IPS DF 19.7 (cell line): ENCODE measurements at regions not wholly inside any gene's neighbourhood (a gene's known extent, or its start where the extent isn't known, plus 50 kb on each side); places are given as distances from the start of the nearest gene placed in this dataset.

Source experiments
- DNase-seq: peaks from one replicate; pipeline ENCODE4 v3.0.0-alpha.2; 2013; ENCODE audit warnings: low read depth, low spot score

DNA sequence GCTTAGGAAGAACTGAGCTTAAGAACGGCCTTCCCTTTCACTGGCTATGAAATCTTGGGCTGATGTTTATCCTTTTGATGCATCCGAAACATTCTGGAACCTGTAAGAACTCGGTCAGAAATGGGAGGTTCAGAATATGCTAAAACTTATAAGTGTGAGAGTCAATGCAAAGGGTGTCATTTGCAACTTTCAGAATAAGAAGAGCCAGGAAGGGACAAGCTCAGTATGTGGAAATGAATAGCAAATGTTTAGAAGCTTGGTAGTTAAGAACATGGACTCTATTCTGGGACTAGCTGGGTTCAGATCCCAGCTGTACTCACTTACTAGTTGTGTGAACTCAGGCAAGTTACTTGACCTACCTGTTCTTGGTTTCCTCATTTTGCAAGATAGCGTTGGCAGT is 234.1 kb downstream of the OMA1 start:
- DNase-seq, result no peak

DNA sequence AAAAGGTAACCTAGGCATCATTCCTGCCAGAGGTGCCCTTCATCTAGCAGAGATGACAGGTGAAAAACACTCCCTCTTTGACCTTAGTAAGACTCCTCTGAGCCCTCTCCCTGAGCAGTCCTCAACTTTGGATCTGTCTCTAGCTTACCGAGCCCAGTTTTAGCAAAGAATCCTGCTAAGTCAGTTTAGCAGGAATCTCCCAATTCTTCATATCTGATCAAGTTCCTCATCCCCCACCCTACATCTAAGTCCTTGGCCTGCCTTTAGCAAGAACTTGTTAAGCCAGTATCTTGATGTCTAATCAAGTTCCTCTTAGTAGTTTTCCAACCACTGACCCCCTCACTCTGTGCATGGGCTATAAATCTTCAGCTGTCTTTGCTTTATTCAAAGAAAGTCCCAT is 235.6 kb downstream of the OMA1 start:
- DNase-seq, result no peak

DNA sequence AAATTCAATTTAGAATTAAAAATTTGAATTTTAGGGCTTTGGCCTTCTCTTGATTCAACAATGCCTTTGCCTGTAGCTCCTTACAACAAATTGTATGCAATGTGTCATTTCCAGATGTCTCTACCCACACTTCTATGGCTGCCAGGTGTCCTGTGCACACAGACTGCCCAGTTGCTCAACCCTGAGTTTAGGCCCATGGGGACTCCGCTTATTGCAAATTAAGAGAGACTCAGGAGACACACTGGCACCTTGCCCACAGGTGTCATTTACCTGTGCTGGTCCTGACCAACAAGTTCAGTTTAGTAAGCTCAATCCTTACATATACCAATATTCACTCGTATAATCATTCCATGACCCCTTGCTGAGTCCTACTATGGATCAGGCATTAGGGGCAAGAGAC is 236.1 kb downstream of the OMA1 start:
- DNase-seq, result no peak

DNA sequence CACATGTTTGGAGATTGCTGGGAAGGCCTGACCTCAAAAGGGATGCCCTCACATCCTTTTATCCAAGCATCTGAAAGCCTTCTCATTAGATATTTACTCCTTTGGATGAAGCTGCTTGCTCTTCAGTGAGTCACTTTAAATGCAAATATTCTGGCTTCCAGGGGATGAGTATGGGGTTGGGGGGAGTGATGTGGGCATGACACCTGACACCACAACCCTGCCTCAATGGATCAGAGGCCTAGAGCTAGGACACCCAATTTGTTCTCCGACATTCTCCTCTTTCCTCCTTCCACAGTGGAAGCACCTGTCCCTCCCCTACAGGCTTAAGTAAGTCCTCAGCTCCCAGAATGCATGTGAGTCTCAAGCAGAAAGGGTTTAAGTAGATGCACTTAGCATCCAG is 238.3 kb downstream of the OMA1 start:
- peak; percentile 35 for DNase-seq

DNA sequence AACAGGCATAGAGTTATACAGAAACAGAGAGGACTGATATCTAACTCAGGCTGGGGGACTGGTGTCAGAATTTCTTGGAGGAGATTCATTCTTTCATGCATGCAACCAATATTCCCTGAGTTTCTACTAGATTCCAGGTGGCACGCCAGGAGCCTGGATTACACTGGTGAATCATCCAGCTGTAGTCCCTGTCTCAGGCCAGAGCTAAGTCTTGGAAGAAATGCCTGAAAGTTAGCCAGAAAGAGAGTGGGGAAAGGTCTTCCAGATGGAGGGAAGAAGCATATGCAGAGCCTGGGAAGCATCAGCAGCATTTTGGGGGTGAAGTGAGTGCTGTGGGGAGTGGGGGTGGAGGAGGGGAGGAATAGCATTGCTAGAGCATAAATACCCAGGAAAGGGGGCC is 239.1 kb downstream of the OMA1 start:
- DNase-seq, result no peak

DNA sequence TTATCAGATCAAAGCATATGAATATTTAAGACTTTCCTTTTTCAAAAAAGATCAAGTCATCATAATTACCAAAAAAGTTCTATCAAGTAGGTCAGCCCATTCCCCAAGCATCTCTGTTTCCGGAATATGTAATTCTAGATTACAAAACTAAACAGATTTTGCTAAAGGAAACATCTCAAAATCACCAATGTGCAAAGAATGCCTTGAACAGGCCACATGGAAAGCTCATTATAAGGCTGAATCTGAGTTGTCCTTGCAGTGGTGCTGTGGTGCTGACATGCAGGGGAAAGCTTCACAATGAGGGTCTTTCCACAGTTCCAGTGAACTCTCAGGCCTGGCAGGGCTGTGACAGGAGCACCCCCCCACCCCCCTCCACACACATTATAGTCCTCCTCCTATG is 240.9 kb downstream of the OMA1 start:
- no peak for DNase-seq

DNA sequence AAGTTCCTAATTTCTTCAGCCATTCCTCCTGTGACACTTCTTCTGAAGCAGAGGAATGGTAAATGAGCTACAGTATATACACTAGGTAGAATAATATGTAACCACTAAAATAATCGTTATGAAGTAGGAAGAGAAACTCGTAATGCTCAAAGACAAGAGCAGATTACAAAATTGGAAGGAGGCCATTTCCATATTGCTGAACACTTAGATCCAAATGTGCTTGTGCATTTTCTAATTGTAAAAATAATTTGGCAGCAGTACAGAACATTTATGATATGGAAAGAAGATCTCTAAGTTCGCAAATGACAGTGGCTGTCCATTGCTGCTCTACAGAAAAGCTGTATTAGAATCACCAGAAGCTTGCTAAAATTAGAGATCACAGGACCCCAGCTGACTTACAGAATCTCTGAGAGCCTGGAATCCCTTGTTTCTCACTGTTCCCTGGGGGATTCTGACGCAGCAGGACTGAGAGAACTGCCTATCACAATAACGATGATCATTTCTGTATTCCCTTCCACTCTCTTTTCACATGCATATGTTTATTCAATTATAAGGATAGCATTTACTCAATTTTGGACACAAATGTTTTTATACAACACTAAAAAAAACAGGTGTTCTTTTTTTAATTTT is 242.1 kb downstream of the OMA1 start:
- no peak for DNase-seq

DNA sequence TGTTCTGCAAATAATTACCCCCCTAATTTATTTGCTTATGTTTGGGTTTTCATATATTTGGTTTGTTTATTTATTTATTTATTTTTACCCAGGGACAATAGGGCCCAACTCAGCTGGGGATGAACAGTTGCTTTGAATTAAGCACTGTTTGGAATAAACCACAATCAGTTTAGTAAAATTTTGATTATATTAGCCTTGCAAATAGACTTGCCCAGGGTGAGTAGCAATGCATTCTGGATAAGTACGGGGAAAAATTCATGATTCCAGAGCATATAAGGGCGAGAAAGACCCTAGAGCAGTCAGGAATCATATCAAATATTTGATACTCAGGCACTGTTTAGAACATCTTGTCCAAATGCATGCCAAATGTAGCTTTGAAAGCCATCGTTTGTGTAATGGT is 242.7 kb downstream of the OMA1 start:
- no peak for DNase-seq

DNA sequence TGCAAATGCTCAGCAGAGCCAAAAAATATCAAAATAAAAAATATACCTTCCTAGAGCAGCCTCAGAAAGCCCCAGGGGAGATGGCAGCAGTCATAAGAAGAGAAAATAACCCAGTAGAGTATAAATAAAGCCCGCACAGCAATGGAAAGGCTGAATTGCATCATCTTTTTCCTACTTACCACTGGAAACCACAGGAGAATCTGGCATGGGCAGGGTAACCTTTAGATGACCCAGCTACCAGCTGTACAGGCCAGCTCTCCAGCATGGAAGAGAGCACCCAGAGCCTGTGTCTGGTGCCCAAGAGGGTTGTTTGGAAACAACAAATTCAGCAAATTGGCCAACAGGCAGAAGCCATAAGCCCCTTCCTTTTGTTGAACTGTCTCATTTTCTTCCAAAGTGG is 253.1 kb downstream of the OMA1 start:
- no peak for DNase-seq

DNA sequence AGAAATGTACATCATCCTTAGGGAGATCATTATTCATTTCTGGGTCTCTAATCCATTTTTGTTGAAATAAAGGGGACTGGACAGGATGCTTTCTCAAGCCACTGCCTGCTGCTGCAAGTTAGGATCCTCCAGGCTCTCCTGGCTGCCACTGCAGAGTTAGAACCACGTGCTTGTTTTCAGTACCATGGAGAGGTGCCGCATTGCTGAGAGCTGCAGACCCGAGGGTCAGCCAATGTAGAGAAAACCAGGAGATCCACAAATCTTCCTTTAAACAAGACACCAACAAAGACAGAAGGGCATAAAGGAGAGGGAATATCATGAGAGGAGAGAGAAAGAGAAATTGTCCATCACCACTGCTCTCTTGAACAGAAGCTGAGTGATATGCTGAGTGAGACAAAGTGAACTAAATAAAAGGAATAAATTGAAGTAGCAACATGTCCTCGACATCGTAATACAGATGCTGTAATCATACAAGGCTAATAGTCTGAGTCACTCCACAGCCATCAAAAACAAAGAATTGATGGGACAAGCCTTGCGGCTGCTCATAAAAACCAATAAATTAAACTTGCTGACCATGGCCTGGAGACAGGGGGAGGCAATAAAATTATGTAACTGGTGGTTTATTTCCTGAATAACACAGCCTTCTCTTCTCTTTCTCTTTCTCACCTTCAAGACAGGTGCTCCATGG is 255.7 kb downstream of the OMA1 start:
- DNase-seq, result no peak

DNA sequence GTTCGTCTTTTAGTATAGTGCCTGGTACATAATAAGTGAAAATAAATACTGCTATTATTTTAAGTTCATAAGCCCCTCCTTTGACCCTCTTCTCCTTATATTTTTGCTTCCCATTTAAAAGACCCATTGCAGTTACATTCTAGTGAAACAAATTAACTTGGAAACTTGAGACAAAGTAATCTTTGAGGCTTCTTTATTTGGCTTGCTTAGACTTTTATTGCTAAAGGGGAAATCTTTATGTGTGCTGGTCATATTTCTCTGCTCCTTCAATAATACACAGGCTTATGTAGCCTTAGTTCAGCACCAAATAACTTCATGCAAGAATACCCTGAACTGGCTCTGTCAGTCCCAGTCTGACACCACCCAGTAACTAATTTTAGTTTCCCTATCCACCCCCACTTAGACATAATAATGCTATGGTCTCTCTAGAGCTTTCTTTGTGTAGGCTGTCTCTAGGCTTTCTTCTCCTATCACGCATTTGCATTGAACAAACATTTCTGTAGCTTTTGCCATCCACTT is 257.8 kb downstream of the OMA1 start:
- no peak for DNase-seq

DNA sequence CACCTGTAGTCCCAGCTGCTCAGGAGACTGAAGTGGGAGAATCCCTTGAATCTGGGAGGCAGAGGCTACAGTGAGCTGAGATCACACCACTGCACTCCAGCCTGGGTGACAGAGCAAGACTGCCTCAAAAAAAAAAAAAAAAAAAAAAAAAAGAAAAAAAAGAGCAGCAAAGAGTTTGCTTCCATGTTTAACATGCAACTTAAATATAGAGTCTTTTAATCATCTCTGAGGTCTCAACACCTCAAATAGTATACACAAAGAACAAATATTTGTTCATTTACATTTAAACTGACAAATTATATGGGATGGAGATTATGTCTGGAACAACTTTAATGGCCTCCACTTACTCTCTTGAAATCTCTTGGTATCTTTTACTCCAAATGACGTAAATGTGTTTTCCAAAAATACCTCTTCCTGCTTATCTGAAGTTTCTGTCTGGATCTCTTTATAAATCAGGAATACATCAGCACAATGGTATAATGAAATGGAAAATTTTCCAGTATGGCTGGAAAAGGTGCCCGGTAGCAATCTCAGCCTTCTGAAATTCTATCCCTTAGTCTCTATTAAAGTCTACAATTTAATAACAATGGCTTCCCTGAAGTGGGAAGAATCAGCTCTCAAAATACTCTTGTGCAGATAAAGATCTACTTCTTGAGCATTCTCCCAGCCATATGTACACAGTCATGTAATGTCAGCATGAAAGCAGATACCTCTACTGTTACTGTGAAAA is 258.5 kb downstream of the OMA1 start:
- DNase-seq, result no peak

DNA sequence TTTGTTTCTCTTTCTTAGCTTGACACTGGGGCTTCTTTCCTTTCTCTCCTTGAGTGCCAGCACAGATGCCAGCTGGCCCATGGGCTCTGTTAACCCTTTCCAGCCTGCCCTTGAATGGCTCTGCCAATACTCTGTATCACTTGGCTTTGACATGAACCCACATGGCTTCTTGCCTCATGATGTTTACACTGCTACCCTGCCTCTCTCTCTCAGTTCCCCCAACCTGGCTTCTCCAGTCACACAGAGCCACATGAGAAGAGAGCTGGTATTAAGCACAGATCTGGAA is 262.4 kb downstream of the OMA1 start:
- DNase-seq, result no peak

DNA sequence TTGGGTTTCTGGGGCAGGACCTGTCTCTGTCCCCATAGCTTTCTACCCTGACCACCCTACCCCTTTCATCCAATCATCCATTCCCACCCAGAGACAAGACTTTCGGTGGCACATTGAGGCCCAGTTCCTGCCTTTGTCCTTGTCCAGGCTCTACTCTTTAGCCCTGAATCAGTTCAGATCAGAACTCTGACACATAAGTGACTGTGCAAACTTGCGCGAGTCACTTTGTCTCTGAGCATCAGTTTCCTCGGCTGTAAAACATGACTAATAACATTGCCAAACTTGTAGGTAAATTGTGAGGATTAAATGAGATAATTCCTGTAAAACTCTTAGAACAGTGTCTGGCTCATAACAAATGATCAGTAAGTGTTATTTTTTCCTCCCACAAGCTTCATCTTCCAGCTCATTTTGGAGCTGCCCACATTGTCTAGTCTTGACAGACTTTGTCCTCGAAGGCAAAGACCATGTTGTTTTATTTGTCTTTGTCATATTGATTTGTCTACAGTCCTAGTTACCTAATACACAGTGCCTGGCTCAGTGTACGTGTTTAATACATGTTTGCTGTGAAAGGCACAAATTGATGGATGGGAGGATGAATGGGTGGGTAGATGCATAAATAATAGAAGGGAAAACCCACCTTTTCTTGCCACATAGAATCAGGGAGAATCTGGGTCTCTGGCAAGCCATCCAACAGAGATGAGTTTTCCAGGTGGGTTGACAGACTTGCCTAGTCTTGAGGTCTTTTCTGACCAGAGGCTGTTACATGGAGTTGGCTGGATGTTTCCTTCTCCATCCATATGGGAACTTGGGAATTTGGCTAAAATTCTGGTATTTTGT is 262.9 kb downstream of the OMA1 start:
- DNase-seq, result no peak

DNA sequence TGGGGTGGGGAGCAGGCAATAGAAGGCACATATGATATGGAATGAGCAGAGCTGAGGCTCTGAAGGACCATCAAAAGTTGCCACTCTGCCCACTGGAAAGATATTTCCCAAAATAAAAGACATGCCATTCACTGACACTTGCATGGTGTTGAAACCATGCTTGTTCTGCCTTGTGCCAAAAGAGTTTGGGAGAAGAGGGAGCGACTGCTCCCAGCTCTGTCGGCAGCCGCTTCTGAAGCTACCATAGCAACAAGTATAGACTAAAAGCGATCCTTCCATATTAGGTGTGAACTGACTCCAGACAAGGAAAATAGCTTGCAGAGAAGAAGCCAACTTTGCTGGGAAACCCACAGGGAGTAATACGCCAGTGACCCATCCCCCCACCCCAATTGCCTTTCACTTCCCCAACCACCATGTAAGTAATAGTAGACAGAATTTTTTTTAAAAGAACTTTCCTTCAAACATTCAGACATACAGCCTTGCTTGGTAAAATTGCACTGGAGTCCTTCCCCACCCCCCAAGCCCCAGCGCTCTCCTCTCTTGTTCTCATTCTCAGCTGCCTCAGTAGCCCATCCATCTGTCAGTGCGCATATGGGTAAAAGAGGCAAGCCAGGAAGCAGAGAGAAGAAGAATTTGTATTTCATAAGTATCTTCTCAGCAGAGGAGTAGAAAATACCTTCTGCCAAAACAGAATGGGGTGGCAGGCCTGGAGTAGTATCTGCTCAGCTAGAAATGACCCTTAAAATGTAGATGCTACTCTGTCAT is 263.7 kb downstream of the OMA1 start:
- DNase-seq, result no peak

DNA sequence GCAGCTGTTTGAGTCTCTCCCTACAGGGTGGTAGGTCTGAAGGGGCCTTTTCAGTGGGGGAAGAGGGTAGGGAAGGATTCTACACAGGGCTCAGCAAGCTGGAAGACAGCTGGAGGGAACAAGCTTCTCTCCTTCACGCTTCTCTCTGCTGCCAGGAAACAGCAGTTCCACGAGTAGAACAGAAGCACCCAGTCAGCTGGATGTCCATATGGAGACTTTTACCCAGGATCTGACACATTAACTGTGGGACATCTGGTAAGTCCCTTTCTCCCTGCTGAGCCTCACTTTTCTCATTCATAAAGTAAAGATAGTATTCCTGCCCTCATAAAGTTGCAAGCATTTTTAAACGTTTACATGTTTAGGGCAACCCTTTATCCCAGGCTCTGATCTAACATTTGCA is 280.3 kb downstream of the OMA1 start:
- no peak for DNase-seq

DNA sequence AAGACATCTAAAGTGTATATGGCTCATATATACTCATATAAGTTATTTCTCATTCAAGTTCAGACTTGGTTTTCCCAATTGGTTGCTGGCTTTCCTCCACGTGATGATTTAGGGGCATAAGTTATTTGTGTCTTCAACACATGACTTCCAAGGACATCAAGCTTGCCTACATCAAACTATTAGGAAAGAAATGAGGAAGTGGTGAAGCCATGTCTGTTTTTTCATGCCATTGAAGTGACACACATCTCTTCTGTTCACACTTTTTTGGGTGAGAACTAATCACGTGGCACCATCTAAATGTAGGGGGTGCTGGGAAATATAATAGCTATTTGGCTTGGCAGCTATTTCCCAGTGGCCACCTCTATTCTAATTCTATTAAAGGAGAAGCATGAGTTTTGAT is 282.1 kb downstream of the OMA1 start:
- DNase-seq, result no peak

DNA sequence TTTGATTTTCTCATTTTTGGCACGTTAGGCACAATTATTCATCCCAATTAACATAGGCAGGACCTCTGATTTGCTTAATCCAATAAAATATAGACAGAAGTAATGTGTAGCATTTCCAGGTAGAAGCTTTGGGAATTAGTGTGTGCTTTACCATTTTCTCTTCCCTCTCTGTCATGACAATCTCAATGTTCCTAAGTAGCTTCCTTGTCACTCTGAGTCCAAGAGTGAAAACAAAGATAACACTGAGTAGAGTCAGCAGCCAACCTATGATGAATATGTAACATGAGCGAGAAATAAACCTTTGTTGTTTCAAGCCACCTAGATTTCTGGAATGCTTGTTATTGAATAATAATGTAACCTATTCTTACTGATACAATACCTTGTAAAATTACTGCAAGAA is 283.8 kb downstream of the OMA1 start:
- DNase-seq, result no peak

DNA sequence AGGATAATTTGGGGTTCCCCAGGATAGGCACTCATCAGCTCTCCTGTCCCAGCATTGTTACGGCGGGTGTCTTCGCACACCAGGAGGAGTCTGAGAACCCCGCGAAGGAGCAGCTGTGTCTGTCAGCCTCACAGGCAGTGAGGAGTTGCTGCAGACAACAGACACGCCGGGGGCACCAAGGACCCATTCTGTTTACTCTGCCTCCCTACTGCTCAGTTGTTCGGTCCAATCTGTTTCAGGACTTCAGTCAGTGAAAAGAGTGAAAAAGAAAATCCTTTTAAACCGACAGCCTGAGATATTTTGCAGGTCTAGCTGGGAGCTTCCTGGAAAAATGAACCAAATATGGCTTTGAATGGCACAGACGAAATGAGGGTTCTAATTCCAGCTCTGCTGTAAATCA is 288.4 kb downstream of the OMA1 start:
- DNase-seq, result no peak

DNA sequence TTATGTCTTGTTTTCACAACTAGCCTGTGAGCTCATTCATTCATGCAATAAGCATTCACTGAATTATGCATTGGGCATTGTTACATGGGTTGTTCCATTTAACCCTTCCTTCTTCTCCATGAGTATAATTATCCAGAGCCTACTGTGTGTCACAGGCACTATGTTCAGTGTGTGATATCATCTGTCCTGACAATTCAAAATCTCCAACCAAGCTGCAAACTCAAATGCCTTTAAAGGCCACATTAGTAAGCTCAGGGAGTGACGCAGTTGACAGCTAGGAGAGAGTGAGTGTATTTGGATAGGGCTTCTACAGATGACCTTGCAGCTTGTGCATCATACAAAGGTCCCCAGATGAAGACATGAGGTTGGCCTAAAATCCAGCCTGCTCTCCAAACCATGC is 289.5 kb downstream of the OMA1 start:
- DNase-seq, result no peak

DNA sequence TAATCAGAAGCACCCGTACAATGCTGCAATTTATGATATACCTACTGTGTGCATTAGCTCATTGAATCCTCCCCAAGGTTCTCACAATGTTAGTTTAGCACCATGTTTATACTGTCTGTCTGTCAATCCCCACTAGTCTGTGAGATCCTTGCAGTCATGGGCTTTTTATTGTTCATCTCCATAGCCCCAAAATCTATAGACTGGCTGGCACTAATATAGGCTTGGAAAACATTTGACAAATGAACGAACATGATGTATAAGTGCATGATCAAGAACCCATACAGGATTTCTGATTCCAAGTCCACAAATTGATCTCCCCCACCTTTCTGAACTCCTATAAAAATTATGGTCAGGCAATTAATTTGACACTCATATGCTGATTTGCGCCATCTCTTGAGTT is 290.0 kb downstream of the OMA1 start:
- DNase-seq, result no peak

DNA sequence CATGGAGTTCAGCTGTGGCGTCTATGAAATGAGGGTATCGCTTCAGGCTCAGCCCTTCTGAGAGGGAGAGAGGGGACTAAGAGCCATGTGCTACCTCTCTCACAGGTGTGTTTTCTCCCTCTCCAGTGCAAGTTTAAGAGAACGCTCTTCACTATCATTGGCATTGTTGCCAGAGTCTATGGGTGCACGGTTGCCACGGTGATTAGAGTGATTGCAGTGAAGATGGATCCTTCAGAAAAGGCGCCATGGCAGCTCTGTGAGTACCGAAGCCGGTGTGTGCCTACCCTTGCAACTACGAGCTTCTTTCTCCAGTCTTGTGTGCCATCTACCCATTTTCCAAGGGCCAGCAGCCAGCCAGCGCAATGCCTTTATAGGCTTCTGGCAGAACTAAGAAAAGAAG is 290.5 kb downstream of the OMA1 start:
- DNase-seq, result no peak
